Fibroblast of lung (primary cell): ENCODE measurements at regions not wholly inside any gene's neighbourhood (a gene's known extent, or its start where the extent isn't known, plus 50 kb on each side); places are given as distances from the start of the nearest gene placed in this dataset.

ENCODE experiments used
- CTCF ChIP-seq, 2 donors: IDR thresholded peaks in 1 of 2; conservative IDR thresholded peaks in 1 of 2; 1 replicate in 1 of 2; 2 replicates in 1 of 2; pipeline ENCODE4 v1.5.1; 2011 to 2012; ENCODE audit warnings: low read length in 2 of 2, control low read depth in 1 of 2, inconsistent platforms in 1 of 2, low read depth in 1 of 2, mild to moderate bottlenecking in 1 of 2
- EZH2 ChIP-seq: IDR thresholded peaks from 2 replicates; pipeline ENCODE4 v1.5.1; 2012; ENCODE audit warnings: low read length, control low read depth, mild to moderate bottlenecking; ENCODE audit errors: missing control alignments

- TF ChIP-seq EZH2 (no peak), CTCF (conservative IDR thresholded peaks at IDR 0.05 in 1 of 2, IDR thresholded peaks at IDR 0.05 in 1 of 2; ENCODE audit: low read depth in 1 of 2, low read length in 2 of 2) (no peak)
Measured at GRCh38 chr12:123033392-123034021, 53.0 kb downstream of the ARL6IP4 start.
